ENCODE measurements at regions not wholly inside any gene's neighbourhood (a gene's known extent, or its start where the extent isn't known, plus 50 kb on each side); places are given as distances from the start of the nearest gene placed in this dataset.

DNA sequence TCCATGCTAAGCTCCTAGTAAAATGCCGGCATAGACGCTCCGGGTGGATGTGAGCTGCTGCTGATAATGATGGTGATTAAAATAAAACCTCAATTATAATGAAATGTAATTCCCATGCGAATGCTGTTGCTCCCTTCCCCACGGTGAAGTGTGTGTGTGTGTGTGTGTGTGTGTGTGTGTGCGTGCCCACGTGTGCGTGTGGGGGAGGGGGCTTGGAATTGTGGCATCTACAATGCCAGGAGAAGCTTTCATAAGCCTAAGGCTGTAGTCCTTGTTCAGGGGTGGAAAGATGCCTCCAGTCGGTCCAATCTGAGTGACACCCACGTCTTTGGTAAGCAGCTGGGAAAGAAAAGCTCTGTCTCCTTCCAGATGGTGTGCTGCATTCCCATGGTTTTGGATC is 137.9 kb downstream of the CDH26 start:
- ATAC-seq (ENCODE audit: low read depth) (no peak), DNase-seq (no peak)
- Histone ChIP-seq H3K4me2 (ENCODE audit: low read depth, low read length) (no peak overlapping the region), H3K4me1 (ENCODE audit: control insufficient read depth, insufficient read depth, low read length) (no peaks in the 10 kb centered on the region), H3K9me1 (ENCODE audit: insufficient read depth, low read length) (no peaks in the 10 kb centered on the region), H3K9me3 (ENCODE audit: control insufficient read depth, insufficient read depth, low read length) (peaks cover 3% of the 10 kb centered on the region; the same call in 1 of the 2 replicates), H4K5ac (ENCODE audit: low read depth, low read length) (no peak overlapping the region), H3K4me3 (ENCODE audit: insufficient read depth, low read depth, low read length) (no peak overlapping the region), H3K23ac (ENCODE audit: low read depth, low read length) (no peak overlapping the region), H3K9ac (ENCODE audit: low read depth, low read length) (no peak overlapping the region), H4K20me1 (ENCODE audit: insufficient read depth, low read length) (no peaks in the 10 kb centered on the region), H3K27ac (ENCODE audit: insufficient read depth, low read length) (no peak overlapping the region), H2BK20ac (ENCODE audit: low read depth, low read length) (no peak overlapping the region), H3K36me3 (ENCODE audit: control insufficient read depth, insufficient read depth, low read length) (no peaks in the 10 kb centered on the region), H3K4ac (ENCODE audit: low read depth, low read length) (no peak overlapping the region), H2AK9ac (replicated peaks; ENCODE audit: low read depth, low read length, poor library complexity) (no peak overlapping the region), H3K18ac (ENCODE audit: low read depth, low read length) (no peak overlapping the region), H4K91ac (ENCODE audit: insufficient read depth, low read depth, low read length) (no peak overlapping the region), H2BK5ac (ENCODE audit: low read depth, low read length, poor library complexity, severe bottlenecking) (no peak overlapping the region), H3K27me3 (ENCODE audit: control insufficient read depth, insufficient read depth, low read length) (peaks cover 2% of the 10 kb centered on the region; the same call in 1 of the 2 replicates), H2AK5ac (ENCODE audit: low read depth, low read length) (no peak overlapping the region), H2AFZ (replicated peaks; ENCODE audit: low read length, poor library complexity) (no peak overlapping the region), H3K14ac (replicated peaks; ENCODE audit: low read depth, low read length) (no peak overlapping the region), H4K8ac (ENCODE audit: low read depth in 2 of 2, low read length in 2 of 2) (no peak overlapping the region), H3K79me1 (ENCODE audit: low read depth in 1 of 2, low read length in 2 of 2) (no peaks in the 10 kb centered on the region), H3K56ac (ENCODE audit: extremely low read depth, insufficient read depth, low read length) (no peak overlapping the region), H2BK120ac (ENCODE audit: low read depth, low read length) (no peak overlapping the region), H2BK15ac (ENCODE audit: low read depth, low read length) (no peak overlapping the region)
- intact Hi-C loops (cut with micrococcal nuclease), result no loop called here
- ChIA-PET POLR2A (ENCODE audit: unreplicated experiment) (no interaction called here), CTCF (no interaction called here)
- WGBS, 2 experiments (ENCODE audit: extremely low coverage in 2 of 2, insufficient read length in 1 of 2), result no CpG with 5 or more reads among the region's 10 CpGs
- no TSS peak for BruUV-seq (replicated peaks)
- TF ChIP-seq, protein P1, sequence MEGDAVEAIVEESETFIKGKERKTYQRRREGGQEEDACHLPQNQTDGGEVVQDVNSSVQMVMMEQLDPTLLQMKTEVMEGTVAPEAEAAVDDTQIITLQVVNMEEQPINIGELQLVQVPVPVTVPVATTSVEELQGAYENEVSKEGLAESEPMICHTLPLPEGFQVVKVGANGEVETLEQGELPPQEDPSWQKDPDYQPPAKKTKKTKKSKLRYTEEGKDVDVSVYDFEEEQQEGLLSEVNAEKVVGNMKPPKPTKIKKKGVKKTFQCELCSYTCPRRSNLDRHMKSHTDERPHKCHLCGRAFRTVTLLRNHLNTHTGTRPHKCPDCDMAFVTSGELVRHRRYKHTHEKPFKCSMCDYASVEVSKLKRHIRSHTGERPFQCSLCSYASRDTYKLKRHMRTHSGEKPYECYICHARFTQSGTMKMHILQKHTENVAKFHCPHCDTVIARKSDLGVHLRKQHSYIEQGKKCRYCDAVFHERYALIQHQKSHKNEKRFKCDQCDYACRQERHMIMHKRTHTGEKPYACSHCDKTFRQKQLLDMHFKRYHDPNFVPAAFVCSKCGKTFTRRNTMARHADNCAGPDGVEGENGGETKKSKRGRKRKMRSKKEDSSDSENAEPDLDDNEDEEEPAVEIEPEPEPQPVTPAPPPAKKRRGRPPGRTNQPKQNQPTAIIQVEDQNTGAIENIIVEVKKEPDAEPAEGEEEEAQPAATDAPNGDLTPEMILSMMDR (conservative IDR thresholded peaks at IDR 0.05; ENCODE audit: low read depth, low read length), result no peak
- TF ChIP-seq, protein P2, sequence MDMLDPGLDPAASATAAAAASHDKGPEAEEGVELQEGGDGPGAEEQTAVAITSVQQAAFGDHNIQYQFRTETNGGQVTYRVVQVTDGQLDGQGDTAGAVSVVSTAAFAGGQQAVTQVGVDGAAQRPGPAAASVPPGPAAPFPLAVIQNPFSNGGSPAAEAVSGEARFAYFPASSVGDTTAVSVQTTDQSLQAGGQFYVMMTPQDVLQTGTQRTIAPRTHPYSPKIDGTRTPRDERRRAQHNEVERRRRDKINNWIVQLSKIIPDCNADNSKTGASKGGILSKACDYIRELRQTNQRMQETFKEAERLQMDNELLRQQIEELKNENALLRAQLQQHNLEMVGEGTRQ (IDR thresholded peaks at IDR 0.05; ENCODE audit: low read depth, low read length), result no peak
- TF ChIP-seq SMC3 (IDR thresholded peaks at IDR 0.05; ENCODE audit: low read depth, low read length), result no peak
- TF ChIP-seq MAZ (IDR thresholded peaks at IDR 0.05; ENCODE audit: borderline replicate concordance, low read depth, low read length), result no peak
- TF ChIP-seq RFX5 (IDR thresholded peaks at IDR 0.05; ENCODE audit: low read depth, low read length), result no peak
- no peak for TF ChIP-seq RAD21 (IDR thresholded peaks at IDR 0.05; ENCODE audit: low read length)
- no peak for TF ChIP-seq FOS (IDR thresholded peaks at IDR 0.05; ENCODE audit: low read depth, low read length)
- dilution Hi-C loops (cut with HindIII; ENCODE audit: low sequenced_read_pairs, unreplicated experiment), result no loop called here
- in situ Hi-C loops (cut with MboI; ENCODE audit: low sequenced_read_pairs), result no loop called here
